ENCODE measurements at regions not wholly inside any gene's neighbourhood (a gene's known extent, or its start where the extent isn't known, plus 50 kb on each side); places are given as distances from the start of the nearest gene placed in this dataset.

DNA sequence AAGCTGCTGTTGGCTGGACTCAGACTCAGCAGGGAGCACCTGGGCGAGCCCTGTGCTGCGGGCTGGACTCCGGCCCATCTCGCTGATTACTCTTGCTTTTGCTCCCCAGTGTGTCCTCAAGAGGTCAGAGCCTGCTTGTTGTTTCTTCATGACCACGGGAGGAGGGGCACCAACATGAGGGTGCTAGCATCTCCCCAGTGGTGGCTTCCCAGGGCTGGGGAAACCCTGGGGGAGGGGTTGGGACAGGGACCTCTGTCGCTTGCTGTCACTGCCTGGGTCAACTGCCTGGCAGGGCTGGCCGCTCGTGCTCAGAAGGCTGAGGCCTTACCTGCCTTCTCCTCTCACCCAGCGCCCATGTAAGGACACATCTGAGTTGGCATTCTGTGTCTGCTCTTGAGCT, 152.3 kb upstream of the SHH start:
- Mint-ChIP-seq H3K9me3 (peaks cover 4% of the 10 kb centered on the region), H3K4me1 (peaks cover 12% of the 10 kb centered on the region), H3K4me3 (no peak overlapping the region), H3K27me3 (peaks cover 23% of the 10 kb centered on the region), H3K27ac (no peak overlapping the region), H3K36me3 (ENCODE audit: low read depth) (no peaks in the 10 kb centered on the region)
- no peak for ATAC-seq (replicated peaks)

DNA sequence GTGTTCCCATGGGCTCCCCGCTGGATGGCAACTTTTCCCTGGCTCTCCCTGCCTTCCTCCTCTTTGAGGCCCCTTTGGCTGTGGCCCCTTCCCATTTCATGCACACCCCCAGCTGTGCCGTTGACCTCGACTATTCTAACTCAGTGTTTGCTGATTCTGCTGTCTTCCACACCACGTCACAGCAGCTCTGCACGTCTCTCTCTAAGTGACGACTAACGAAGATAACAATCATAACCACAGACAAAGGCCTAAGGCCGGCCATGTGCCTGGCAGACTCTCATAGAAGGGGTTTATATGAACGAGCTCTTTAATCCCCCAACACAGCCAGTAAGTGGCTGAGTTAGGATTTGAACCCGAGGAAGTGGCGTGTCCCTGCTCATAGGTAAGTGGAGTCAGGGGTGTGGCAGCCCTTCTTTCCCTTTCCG, 151.5 kb upstream of the SHH start:
- ATAC-seq (replicated peaks), result no peak
- no peaks in the 10 kb centered on the region for H3K36me3 Mint-ChIP-seq (ENCODE audit: low read depth)
- peaks cover 23% of the 10 kb centered on the region for H3K27me3 Mint-ChIP-seq

DNA sequence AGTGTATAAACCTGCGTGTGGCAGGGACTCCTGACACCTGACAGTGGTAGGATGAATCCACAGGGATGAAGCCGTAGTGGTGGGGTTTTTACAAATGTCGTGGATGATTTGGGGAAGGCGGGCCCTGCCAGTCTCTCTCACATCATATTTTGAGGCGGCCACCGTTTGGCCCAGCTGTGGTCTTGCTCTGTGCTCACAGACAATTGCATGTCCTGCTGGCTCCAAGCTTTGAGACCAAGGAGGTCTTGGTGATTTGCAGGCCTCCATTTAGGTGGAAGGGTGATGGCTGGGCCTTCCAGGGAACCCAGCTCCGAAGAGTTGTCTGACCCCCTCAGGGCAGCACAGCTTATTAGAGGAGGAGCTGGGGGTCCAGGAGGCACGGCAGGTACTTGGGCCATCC, 151.1 kb upstream of the SHH start:
- Mint-ChIP-seq H3K36me3 (ENCODE audit: low read depth) (no peaks in the 10 kb centered on the region), H3K27me3 (peaks cover 23% of the 10 kb centered on the region), H3K4me3 (no peak overlapping the region), H3K27ac (no peak overlapping the region), H3K9me3 (peaks cover 4% of the 10 kb centered on the region), H3K4me1 (peaks cover 12% of the 10 kb centered on the region)
- no peak for ATAC-seq (replicated peaks)

More for the DNA sequence above, 151.5 kb upstream of the SHH start:
- Mint-ChIP-seq H3K27ac (no peak overlapping the region), H3K9me3 (peaks cover 4% of the 10 kb centered on the region), H3K4me3 (no peak overlapping the region), H3K4me1 (peaks cover 12% of the 10 kb centered on the region)

DNA sequence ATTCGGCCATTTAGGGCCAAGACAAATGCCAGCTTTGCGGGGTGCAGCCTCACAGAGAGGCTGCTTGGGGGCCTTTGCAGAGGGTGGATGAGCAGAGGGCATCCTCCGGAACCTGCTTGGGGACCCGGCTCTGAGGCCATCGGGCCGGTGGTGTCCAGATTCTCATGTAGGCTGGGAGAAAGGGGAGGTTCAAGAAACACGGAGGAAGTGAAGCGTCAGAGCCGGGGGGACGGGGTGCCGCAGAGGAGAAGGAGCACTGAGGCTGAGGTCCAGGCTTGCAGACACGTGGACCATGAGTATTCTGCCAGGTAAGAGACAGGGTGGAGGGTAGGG, 150.7 kb upstream of the SHH start:
- Mint-ChIP-seq H3K9me3 (peaks cover 4% of the 10 kb centered on the region), H3K27me3 (peaks cover 23% of the 10 kb centered on the region), H3K27ac (peak overlapping the region; percentile 87), H3K36me3 (ENCODE audit: low read depth) (no peaks in the 10 kb centered on the region), H3K4me1 (peaks cover 12% of the 10 kb centered on the region), H3K4me3 (no peak overlapping the region)
- no peak for ATAC-seq (replicated peaks)

GRCh38 chr7:155962191-155962967, 150.1 kb upstream of the SHH start:
- peak overlapping the region; percentile 46 for H3K4me3 Mint-ChIP-seq
- H3K27ac Mint-ChIP-seq, result peak overlapping the region; percentile 87
- no peaks in the 10 kb centered on the region for H3K36me3 Mint-ChIP-seq (ENCODE audit: low read depth)
- peaks cover 23% of the 10 kb centered on the region for H3K27me3 Mint-ChIP-seq
- peaks cover 4% of the 10 kb centered on the region for H3K9me3 Mint-ChIP-seq
- ATAC-seq (replicated peaks), result peak; percentile 93
- H3K4me1 Mint-ChIP-seq, result peaks cover 12% of the 10 kb centered on the region

- ATAC-seq (replicated peaks), result peak; percentile 38
- Mint-ChIP-seq H3K9me3 (peaks cover 4% of the 10 kb centered on the region), H3K4me1 (peaks cover 12% of the 10 kb centered on the region), H3K36me3 (ENCODE audit: low read depth) (no peaks in the 10 kb centered on the region), H3K4me3 (peak overlapping the region; percentile 46), H3K27ac (peak overlapping the region; percentile 87), H3K27me3 (peaks cover 23% of the 10 kb centered on the region)
Observed at GRCh38 chr7:155961241-155962190, 149.3 kb upstream of the SHH start.

DNA sequence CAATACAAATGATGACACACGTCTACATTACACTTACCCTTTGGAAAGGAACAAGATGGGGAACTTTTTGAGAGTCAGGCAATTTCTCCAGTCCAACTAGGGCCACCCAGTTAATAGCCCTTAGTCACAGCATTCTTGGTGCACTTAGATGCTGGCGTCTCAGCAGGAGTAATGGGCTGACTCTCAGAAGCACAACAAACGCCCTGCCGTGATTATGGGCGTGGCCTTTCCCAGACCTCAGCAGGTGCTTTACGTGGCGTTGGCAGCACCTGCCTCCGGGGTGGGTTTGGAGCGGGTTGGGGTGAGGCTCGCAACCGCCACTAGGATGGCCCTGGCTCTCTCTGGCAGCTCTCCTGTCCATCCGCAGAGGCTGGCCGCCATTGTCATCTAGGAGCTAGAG, 147.6 kb upstream of the SHH start:
- peaks cover 4% of the 10 kb centered on the region for H3K9me3 Mint-ChIP-seq

GRCh38 chr7:155956977-155957376, 144.7 kb upstream of the SHH start:
- H3K36me3 Mint-ChIP-seq (ENCODE audit: low read depth), result no peaks in the 10 kb centered on the region
- H3K9me3 Mint-ChIP-seq, result no peaks in the 10 kb centered on the region
- no peak overlapping the region for H3K4me3 Mint-ChIP-seq
- ATAC-seq (replicated peaks), result no peak
- H3K27me3 Mint-ChIP-seq, result peaks cover 11% of the 10 kb centered on the region
- H3K4me1 Mint-ChIP-seq, result no peaks in the 10 kb centered on the region
- no peak overlapping the region for H3K27ac Mint-ChIP-seq

More for the DNA sequence above, 147.6 kb upstream of the SHH start:
- no peak for ATAC-seq (replicated peaks)
- Mint-ChIP-seq H3K27ac (no peak overlapping the region), H3K4me1 (peaks cover 8% of the 10 kb centered on the region), H3K27me3 (peaks cover 20% of the 10 kb centered on the region), H3K36me3 (ENCODE audit: low read depth) (no peaks in the 10 kb centered on the region), H3K4me3 (no peak overlapping the region)

GRCh38 chr7:155955367-155955635, 143.0 kb upstream of the SHH start:
- no peak for ATAC-seq (replicated peaks)
- H3K36me3 Mint-ChIP-seq (ENCODE audit: low read depth), result no peaks in the 10 kb centered on the region
- no peak overlapping the region for H3K4me3 Mint-ChIP-seq
- no peaks in the 10 kb centered on the region for H3K4me1 Mint-ChIP-seq
- no peak overlapping the region for H3K27ac Mint-ChIP-seq
- peaks cover 2% of the 10 kb centered on the region for H3K27me3 Mint-ChIP-seq
- no peaks in the 10 kb centered on the region for H3K9me3 Mint-ChIP-seq

DNA sequence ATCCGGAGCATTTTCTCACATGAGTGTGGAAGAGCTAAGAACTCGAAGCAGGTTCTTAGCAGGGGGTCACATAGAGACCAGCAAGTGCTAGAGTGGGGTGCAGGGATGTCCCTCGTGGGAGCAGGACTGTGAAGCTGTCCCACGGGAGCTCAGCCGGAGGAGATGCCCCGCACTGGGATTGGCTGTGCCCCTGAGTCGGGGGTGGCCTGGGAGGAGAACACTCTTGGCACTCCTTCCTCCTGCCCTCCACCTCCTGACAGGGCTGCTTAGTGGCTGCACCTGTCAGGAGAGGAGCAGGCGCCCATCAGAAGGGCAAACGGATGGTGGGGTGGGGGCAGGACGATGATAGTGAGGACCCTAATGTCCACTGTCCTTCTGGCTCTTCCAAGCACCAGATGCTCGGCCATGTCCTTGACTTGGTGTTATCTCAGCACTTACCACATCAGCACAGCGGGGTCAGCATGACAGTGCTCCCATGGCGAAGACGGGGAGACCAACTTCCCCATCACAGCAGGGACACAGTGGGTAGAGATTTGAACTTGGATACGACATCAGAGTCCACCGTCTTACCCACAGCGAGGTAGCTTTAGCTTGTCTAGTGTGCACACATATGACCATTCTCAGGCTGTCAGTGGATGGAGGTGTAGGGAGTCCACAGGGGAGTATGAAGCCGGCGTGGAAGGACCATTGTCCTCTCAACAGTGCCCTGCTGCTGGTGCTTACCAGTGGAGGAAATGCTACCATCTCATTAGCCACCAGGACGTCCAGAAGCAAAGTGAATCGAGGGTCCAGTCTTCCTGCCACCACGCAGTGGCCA, 142.5 kb upstream of the SHH start:
- H3K4me1 Mint-ChIP-seq, result no peaks in the 10 kb centered on the region
- ATAC-seq (replicated peaks), result no peak

DNA sequence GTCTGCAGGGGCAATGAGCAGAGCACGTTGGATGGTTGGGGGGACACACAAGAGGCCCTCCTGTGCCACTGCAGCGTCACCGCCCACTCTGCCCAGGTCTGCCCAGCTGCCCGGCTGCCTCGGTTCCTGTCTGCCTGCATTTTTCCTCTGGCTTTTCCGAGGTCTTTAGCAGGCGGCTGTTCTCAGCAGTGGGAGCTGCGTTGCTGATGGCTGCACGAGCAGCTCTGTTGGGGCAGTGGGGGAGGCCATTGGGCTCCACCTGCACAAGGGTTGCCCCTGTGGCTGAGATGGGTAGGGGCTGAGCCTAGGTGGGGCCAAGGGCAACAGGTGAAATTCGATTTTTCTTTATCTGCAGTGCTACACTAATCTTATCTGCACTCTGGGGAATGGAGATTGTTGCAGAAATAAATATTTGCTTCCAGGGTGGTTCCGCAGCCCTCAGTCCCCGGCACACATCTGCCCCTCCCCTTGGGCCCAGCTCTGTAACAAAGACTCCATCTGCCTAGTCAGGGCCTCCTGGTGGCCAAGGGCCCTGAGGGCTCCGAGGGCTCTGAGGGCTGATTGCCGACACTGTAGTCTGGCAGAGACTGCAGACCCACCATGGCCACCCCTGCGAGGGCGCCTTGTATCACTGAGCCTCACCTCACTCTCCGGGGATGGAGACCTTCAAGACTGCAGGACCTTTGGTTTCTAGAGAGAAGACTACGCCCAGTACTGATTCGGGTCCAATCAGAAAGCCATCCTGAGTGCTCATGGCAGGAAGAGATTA, 141.7 kb upstream of the SHH start:
- H3K36me3 Mint-ChIP-seq (ENCODE audit: low read depth), result no peaks in the 10 kb centered on the region
- no peak overlapping the region for H3K27ac Mint-ChIP-seq
- no peaks in the 10 kb centered on the region for H3K9me3 Mint-ChIP-seq
- no peak overlapping the region for H3K4me3 Mint-ChIP-seq
- H3K27me3 Mint-ChIP-seq, result peaks cover 8% of the 10 kb centered on the region
- no peak for ATAC-seq (replicated peaks)
- H3K4me1 Mint-ChIP-seq, result no peaks in the 10 kb centered on the region

More for the DNA sequence above, 142.5 kb upstream of the SHH start:
- H3K27ac Mint-ChIP-seq, result no peak overlapping the region
- H3K9me3 Mint-ChIP-seq, result no peaks in the 10 kb centered on the region
- peaks cover 6% of the 10 kb centered on the region for H3K27me3 Mint-ChIP-seq
- H3K4me3 Mint-ChIP-seq, result no peak overlapping the region
- no peaks in the 10 kb centered on the region for H3K36me3 Mint-ChIP-seq (ENCODE audit: low read depth)

- no peak overlapping the region for H3K4me3 Mint-ChIP-seq
- H3K9me3 Mint-ChIP-seq, result no peaks in the 10 kb centered on the region
- peaks cover 11% of the 10 kb centered on the region for H3K27me3 Mint-ChIP-seq
- H3K4me1 Mint-ChIP-seq, result no peaks in the 10 kb centered on the region
- no peaks in the 10 kb centered on the region for H3K36me3 Mint-ChIP-seq (ENCODE audit: low read depth)
- ATAC-seq (replicated peaks), result no peak
- no peak overlapping the region for H3K27ac Mint-ChIP-seq
Observed at GRCh38 chr7:155953501-155953778, 141.2 kb upstream of the SHH start.

DNA sequence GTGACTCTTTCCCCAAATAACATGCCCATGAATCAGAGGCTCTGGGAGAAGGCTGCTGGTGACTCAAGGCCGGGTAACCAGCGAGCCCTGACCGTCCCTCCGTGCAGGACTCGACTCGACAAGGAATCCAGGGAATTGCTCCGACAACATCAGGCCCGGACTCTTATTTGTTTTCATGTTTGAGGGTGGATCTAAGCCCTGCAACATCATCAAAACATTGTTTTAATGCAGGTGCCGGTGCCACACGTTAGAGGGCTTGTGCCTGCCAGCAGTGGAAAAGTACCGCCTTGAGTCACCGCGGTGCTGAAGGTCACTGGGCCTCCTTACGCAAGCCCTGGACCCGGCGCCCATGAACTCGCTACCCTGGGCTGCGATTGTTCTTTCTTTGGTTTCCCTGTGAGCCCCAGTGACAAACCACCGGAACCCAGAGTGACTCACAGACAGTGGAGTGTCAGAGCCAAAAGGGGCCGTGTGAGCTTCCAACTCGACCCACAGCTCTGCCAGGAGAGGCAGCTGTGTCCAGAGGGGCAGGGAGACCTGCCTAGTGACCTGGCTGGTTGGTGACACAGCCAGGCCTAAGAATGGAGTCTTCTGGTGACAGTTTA, 139.4 kb upstream of the SHH start:
- H3K9me3 Mint-ChIP-seq, result no peaks in the 10 kb centered on the region
- no peak overlapping the region for H3K4me3 Mint-ChIP-seq
- peaks cover 16% of the 10 kb centered on the region for H3K27me3 Mint-ChIP-seq
- H3K36me3 Mint-ChIP-seq (ENCODE audit: low read depth), result no peaks in the 10 kb centered on the region
- no peak overlapping the region for H3K27ac Mint-ChIP-seq
- no peak for ATAC-seq (replicated peaks)
- H3K4me1 Mint-ChIP-seq, result no peaks in the 10 kb centered on the region

Measured in activated T-helper 17 cell treated with anti-CD3 and anti-CD28 coated beads, Interleukin-2, amount 50 U/mL, for 72 hours (primary cell).